GM18861 (cell line): ENCODE measurements at regions not wholly inside any gene's neighbourhood (a gene's known extent, or its start where the extent isn't known, plus 50 kb on each side); places are given as distances from the start of the nearest gene placed in this dataset.

Source experiments
- ATAC-seq: cut with Tn5 transposase; IDR thresholded peaks from one replicate; pipeline ENCODE4 v1.9.1; 2021; ENCODE audit not compliant: unreplicated experiment

DNA sequence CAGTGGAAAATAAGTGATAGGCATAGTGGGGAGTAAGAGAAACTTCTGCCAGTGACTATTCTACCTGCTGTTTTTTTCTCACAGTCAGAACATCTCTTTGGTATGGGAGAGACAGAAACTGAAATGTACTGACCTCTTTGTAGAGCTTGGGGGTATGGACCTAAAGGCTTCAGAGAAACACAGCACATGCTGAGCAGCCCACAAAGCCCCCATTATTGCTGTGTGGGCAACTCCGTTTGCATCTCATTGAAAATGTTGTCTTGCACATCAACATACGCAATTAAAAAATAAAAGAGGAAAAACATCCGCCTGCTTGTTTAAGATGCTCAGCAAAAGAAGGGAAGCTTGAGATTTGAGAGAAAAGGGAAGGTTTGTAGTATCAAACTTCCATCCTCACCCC lies 443.4 kb upstream of the SEMA6D start:
- no peak for ATAC-seq

DNA sequence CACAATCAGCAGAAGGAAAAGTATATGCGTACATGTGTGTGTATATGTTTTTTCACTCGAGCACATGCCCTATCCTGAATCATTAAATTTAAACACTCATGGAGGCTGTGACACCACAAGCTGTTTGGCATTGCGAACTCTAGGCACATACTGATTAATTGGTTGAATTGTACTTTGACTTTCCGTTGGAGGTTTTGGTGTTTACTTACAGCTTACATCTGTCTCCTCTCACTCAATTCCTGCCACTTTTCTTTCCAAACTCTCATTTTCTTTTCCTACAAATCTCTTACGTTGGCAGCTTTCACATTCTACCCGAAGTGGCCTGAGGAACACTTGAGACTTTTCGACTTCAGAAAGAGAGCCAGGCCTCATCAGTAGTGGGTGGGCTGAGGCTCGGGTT lies 434.1 kb upstream of the SEMA6D start:
- ATAC-seq: no peak

DNA sequence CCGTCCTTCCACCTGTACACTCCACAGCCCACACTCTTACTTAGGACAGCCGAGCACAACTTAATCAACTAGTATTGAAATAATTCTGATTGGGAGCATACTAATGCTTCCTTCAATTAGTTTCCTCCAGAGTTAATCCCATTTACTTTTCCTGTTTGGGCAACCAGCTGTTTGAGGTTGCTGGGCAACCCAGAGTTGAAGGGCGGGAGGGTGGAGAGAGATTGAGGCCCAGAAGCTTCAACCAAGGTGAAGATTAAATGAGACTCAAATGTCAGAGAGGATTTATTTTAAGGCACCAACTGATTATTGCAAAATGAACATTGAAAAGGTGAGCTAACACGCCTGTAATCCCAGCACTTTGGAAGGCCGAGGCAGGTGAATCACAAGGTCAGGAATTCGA lies 428.5 kb upstream of the SEMA6D start:
- ATAC-seq: no peak

DNA sequence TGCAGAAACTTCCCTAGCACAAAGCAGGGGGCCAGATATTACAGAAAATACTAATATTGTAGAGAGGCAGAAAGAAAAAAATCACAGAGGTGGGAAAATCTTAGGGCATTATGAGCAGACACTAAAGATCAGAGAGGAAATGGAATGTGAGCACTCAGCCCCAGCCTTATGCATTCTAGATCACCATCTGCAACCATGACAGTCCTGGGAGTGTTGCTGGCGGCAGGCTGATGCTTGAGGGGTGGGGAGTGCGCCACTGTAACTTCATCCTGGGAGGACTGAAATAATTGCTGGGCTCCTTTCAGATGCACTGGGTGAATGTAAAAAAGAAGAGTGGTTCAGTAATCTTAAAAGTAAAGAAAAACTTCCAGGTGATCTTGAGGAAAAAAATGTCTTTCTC lies 427.6 kb upstream of the SEMA6D start:
- no peak for ATAC-seq

DNA sequence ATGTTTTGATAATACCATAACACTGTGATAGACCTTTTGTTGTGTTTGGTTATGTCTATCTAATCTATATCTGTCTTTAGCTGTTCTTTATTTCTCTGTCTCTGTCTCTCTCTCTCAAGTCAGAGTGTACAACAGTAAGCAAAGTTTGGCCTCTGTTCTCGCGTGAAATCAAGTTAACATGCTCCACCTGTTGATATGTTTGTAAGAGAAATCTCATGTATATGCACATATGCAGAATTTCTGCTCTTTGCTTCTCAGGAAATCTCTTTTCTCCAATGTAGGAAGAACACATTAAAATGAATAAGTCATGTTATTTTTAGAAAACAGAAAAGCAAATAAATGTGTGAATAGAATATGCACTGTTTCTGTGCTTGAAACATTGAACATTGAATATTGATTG lies 425.5 kb upstream of the SEMA6D start:
- no peak for ATAC-seq

DNA sequence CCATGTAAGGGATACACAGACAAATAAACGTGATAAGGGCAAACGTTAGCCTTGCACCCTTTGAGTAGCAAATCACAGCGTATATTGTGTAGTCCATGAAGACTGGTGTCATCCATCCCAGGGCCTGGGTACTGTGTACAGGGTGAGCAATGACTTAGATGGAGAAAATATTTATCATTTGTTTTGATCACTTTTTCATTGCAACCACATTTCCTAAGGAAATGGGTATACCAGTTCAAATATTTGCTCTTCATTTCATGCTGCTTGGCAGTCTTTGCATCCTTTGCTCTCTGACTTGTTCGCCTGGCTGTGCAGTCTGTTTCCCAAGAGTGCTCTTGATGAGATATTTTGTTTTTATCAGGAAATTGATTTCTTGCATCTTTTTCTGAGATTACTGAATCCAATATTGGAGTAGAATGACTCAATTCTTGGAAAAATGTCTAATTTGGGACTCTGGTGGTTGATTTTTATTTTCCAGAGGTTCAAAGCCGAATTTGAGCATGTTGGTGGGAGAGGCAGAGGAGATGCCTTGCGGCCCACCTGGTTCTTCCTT lies 424.6 kb upstream of the SEMA6D start:
- no peak for ATAC-seq

DNA sequence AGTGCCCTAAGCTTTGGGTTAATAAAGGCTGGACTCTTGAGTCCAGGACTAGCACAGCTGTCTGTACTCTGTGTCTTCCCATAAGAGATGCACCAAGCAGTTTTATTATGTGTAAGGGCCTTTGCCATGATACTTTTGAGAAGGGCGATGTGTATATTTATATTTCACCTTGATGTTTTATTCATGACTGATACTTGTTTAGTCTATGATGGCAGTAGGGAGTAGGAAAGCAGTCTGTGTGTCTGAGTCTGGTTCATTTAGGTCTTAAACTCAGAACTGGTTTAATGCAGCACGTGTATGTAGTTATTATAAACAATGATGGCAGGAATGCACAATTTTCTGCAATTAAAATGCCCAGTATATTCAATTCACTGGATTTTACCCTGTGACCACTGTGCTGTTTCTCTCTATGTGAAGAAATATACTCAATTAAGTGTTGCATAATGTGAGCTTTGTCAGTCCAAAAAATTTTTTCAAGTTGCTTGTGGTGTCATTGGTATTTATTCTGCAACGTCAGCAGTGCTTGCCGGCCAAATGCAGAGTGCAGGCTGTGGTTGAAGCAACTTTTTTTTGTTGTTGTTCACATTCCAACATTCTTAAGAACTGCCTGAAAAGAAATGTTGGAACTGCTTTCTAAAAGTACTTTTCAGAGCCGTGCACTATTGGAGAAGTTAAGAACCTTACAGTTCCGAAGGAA lies 423.7 kb upstream of the SEMA6D start:
- ATAC-seq: no peak

DNA sequence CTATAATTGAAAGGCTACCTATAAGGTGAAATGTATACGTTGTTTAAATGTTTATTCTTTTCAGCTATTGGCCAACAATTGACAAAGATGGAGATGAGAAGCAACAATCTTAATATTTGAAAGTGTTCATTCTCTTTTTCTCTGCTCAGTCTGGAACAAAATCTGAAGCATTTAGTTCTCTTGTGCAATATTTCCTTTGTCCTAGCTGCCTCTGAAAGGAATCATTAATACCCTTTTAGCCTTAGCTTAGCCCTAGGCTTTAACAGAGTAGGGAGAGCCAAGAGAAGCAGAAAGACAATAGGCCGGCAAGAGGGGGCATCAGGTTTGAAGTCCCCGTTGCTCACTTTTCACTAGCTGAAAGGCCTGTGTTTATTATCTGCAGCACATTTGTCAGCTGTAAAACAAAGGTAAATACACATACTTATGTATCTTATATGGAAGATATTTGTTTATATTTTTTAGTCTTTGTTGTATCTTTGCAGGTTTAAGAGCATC lies 422.5 kb upstream of the SEMA6D start:
- ATAC-seq: no peak

DNA sequence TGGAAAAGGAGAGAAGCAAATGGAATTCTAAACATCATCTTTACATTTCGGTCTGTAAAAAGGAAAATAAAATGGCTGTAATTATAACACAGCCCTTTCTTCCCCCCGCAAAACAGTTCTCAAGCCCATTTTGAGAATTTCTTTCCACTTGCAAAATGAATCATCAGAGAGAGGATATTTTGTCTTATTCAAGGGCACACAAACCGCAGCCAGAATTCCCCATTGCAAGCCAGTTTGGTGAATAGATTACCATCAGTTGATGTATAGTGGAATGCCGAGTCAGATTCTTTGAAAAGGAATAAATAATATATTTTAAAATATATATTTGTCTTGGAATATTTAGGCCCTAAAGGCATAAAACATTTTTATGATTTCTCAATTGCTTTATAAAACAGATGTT lies 420.4 kb upstream of the SEMA6D start:
- ATAC-seq: no peak

DNA sequence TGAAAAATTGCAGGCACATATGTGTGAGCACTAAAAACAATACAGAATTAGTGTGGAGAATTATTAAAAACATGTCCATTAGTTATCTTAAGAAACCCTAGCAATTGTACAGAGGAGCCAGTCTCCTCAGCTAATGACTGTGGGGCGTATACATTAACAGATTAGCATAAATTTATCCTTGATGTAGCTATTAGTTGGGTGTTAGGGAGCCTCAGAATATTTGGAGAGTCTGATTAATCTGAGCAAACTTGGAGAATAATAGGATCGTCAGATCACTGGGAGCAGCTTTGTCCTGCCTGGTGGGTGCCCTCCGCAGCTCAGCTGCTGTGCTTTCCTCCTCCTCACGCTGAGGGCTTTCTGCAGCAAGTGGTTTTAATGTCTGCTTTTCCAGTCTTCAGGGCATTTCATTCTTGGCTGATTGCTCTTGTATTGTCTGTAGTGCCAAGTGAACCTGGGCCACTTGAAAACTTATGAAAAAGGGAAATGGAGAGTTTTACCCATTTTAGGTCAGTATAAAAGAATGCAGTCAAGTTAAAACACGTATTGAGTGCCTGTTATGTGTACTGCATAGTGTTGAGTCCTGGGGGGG lies 417.4 kb upstream of the SEMA6D start:
- ATAC-seq: no peak

DNA sequence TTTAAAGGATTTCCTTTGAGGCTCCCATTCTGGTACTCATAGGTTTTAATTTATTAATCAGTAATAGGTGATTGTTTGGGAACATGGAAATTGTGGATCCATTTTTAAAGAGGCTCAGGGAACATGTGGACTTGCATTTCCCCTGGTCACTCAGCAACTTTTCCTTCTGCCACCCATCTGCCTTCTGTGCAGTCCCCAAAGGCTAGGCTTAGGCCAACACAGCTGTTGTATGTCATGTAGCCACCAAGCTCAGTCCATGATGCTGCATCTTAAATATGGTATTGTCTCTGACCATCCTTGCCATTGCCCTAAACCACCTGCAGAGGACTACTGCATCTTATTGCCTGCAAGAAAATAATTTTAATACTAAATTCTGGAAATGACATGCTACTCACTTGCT lies 416.7 kb upstream of the SEMA6D start:
- ATAC-seq: no peak

DNA sequence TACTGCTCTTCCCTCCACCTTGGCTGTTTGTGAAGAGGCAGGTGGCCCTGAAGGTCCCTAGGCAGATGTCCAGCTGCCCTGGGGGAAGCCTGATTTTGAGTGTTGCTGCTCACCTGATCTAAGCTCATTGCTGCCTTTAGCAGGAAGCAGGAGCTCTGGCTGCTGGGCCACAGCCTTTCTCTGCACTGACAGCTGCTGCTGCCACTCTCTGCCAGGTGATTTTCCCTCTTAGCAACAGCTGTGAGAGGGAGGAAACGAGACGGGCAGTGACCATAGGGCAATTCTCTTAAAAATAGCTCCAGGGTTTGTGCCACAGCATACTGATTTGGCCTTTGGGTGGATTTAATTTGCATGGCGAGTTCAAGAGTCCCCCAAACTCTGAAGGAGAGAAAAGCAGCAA lies 415.8 kb upstream of the SEMA6D start:
- no peak for ATAC-seq

DNA sequence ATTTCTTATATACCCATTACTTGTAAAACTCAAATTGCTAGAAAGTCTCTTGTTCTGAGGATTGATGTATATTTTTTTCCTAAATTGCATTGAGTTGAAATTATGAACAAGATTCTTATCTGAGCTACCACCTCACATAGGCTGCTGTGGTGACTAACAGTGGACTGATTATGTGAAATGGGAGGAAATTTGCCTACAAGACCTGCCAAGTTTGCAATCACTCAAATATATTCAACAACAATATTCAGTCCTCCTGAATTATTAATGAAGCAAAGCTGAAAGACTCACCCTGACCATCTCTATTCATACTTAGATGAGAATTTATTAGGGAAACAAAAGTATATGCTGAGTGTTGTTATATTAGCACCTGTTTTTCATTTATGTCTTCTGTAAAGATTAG lies 412.6 kb upstream of the SEMA6D start:
- ATAC-seq: no peak

DNA sequence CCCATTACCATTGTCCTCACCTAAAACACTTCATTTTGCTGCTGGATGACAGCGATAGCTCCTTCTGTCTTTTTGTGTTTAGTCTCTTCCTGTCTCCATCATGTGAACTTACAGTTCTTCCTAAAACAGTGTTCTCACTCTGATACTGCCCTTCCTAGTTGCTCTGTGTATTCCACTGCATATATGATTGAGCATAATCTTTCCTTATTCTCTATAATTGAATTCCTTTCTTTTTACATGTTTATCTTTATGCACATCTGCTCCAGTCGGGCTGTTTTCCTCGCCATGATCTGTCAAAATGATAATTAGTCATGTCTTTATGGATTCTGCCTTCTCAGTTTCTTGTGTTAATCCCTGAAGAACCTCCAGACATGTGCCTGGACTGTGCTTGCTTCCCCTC lies 405.1 kb upstream of the SEMA6D start:
- no peak for ATAC-seq

DNA sequence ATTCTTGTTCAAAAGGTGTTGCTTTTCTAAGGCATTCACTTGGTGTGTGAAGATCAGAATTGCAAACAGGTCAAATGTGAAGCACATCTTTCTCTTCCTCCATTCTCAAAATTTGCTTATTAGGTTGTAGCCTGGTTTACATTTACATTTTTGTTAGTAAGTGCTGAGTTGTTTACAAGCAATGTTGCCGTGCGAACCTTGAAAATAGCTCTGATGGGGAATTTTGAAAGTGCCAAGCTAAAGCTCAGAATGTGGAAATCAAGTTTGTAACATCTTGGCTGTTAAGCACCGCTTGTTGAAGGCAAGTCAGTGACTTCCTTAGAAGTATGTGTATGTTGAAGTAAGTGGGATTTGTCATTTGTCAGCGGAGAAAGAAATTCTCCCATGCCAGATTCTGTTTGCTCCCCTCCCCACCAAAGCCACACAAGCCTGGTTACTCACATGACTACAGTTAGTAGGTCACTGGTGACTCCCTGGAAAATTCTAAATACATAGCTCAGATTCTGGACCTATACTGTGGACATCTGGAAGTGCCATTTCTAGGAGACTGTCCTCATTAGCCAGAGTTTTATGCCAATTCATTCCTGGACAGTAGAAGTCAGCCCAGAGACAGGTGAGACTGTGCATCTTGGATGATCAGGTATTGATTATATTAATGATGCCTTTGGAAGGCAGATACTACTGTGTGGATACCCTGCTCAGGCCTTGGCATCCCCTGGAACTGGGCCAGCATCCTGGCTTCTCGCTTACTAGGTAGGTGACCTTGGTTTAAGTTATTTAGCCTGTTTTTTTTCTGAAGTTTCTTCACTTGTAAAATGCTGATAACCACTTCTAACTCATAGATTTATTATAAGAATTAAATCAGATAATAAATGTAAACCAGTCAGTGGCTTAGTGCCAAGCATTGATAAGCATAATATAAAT lies 390.6 kb upstream of the SEMA6D start:
- ATAC-seq: no peak

DNA sequence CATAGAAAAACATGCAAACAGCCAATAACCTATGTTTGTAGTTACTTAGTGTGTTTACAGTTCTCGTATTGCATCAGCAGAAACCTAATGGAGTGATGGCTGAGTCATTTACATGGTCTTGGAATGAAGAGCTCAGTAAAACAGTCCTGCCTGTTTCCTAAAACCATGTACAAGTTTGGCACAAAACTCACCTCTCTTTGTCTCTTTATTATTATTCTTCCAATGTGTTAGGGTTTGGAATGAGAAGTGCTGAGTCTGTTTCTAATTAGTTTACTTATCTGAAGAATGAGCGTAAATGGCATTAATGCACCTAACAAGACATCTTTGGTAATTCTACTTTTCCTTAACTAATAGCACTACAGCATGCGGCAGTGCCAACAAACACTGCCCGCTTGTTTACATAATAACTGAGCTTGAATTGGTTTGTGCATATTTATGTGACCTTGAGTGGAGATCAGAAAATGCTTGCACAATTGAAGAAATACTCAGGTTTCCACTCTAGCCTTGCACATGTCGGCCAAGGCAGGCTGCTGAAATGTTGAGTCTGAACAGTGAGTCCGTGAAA lies 385.4 kb upstream of the SEMA6D start:
- ATAC-seq: no peak

DNA sequence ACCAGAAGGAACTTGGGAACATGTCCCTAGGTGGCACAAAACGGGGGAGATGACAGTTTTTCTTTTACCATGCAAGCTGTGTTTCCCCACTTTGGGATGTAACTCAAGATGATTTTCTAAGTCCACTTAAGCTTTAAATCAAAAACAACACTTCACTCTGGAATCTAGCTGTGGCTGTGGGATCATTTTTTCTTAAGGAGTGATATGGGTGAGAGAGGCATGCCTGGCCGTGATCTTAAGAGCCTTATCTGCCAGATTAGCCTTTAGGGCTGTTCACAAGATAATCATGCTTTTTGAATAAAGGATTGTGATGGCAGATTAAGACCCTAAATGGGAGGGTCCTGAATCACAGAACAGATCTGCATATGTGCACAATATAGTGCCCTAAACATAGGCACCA lies 384.8 kb upstream of the SEMA6D start:
- no peak for ATAC-seq

DNA sequence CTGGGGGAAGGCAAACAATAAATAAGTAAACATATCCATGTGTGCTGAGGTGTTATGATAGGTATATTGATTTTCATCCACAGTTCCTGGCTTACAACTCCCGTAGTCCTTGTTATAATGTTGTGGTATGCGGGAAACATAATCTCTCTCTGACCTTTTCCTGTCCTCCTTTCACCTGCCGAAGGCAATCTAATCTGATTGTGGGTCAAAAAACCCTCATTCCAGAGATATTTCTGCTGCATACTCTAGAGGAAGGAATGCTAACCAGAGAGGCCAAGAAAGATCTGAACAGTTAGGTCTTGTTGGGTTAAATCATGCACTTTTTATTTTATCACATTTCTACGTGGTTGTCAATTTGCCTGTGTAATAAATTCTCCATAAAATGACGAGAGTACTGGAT lies 383.6 kb upstream of the SEMA6D start:
- no peak for ATAC-seq

DNA sequence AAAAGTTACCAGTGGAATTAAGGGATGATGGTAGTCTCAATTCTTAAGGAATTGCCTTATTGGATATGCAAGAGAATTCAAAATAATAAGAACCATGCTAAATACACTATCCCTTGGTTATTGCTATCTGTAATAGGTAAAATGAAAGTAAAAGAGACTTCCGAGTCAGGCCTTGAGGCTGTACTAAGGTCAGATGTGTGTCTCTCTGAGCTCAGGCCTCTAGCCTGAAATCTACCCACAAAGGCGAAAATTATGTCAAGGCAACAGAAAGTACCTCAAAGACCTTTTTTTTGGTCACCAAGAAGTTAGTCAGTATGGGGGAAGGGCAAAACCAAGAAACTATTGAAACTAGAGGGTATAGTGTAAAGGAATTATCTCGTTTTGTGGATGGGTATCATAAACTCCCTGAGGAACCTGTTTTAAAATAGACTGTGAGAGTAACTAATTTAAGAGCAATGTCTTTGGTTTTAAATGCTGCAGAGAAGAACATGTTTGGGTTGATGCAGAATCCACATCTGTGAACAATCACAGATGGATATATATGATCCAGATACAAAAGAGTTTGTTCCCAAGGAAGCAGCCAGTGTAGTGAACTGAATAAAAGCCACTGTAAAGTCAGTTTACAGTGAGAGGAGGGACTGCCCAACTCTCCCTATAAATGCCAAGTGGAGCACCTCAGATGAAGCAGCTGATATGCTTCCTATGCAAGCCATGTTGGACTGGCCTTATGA lies 382.3 kb upstream of the SEMA6D start:
- ATAC-seq: no peak

DNA sequence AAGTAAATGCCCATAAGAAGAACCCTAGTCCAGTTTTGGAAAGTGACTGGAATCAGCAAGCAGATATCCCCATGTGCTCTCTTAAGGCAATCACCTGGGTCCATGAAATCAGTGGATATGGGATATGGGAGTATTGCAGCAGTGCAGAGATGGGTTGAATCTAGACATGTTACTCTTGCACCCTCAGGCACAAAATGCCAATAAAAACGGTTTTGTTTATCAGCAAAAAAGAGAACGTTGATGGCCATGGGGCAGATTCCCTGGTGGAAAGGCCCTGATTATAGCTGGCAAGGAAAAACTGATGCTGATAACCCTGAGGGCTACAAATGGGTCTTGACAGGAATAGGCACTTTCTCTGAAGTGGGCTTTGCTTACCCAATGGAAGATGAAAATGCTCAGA lies 380.2 kb upstream of the SEMA6D start:
- no peak for ATAC-seq

DNA sequence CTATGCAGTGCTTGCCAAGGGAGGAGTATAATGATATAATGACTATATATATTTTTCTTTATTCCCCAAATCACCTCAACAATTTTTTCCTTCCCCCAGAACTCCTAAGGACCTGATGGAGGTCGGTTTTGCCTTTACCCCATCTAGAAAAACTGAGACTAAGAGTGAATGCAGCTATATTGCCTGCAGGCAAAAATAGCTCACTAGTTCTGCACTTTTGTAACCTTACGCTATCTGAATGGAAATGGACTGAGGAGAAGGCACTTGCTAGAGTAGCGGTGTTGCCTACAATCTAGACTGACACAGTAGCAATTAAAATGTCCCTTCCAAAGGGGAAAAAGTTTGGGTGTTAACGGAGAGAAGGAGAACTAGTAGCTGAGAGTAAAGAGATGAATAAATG lies 379.5 kb upstream of the SEMA6D start:
- no peak for ATAC-seq
